ENCODE measurements at regions not wholly inside any gene's neighbourhood (a gene's known extent, or its start where the extent isn't known, plus 50 kb on each side); places are given as distances from the start of the nearest gene placed in this dataset.

- H3K9ac ChIP-seq (ENCODE audit: low read length) = no peak overlapping the region
- no peaks in the 10 kb centered on the region for H4K20me1 ChIP-seq (ENCODE audit: insufficient read depth)
- no peak overlapping the region for H3K4me2 ChIP-seq (ENCODE audit: low read length)
- H3K4me3 ChIP-seq (replicated peaks in 1 of 2; ENCODE audit: low read depth in 1 of 2, low read length in 2 of 2) = no peak overlapping the region
- ChIA-PET CTCF (interaction anchor here (1.0 to 1.7 kb wide), 3 partner anchors 137 to 673 kb away, joined by 3 to 8 read pairs (median 3); no protein-coding TSS in a partner anchor), RAD21 (ENCODE audit: low non-redundant PET in 1 of 2, low total read pairs in 2 of 2, uncharacterized antibody in 2 of 2, unreplicated experiment in 2 of 2) (no interaction called here), POLR2A (no interaction called here)
- ATAC-seq = no peak
- TF ChIP-seq EZH2 (IDR thresholded peaks at IDR 0.05) (no peak), POLR2AphosphoS5 (IDR thresholded peaks at IDR 0.05; ENCODE audit: low read depth, low read length) (no peak), SRF (IDR thresholded peaks at IDR 0.05; ENCODE audit: low read depth) (no peak), EZH2phosphoT487 (IDR thresholded peaks at IDR 0.05; ENCODE audit: borderline replicate concordance) (no peak), JUND (IDR thresholded peaks at IDR 0.05) (no peak), YY1 (IDR thresholded peaks at IDR 0.05; ENCODE audit: extremely low read depth, insufficient replicate concordance, low read depth, low read length) (no peak), ATF3 (IDR thresholded peaks at IDR 0.05) (no peak), ELF1 (IDR thresholded peaks at IDR 0.05; ENCODE audit: borderline replicate concordance, low read depth) (no peak), TCF7L2 (IDR thresholded peaks at IDR 0.05; ENCODE audit: borderline replicate concordance, extremely low read depth, insufficient read depth, insufficient read length) (no peak), CEBPB (IDR thresholded peaks at IDR 0.05; ENCODE audit: low read depth) (no peak), MAX (IDR thresholded peaks at IDR 0.05) (no peak), CTCF (IDR thresholded peaks at IDR 0.05 in 2 of 3, conservative IDR thresholded peaks at IDR 0.05 in 1 of 3; ENCODE audit: borderline replicate concordance in 1 of 3, insufficient read depth in 1 of 3, low read depth in 2 of 3, low read length in 2 of 3) (no peak), RAD21 (IDR thresholded peaks at IDR 0.05; ENCODE audit: low read depth) (no peak)
- TF ChIP-seq, protein P1, sequence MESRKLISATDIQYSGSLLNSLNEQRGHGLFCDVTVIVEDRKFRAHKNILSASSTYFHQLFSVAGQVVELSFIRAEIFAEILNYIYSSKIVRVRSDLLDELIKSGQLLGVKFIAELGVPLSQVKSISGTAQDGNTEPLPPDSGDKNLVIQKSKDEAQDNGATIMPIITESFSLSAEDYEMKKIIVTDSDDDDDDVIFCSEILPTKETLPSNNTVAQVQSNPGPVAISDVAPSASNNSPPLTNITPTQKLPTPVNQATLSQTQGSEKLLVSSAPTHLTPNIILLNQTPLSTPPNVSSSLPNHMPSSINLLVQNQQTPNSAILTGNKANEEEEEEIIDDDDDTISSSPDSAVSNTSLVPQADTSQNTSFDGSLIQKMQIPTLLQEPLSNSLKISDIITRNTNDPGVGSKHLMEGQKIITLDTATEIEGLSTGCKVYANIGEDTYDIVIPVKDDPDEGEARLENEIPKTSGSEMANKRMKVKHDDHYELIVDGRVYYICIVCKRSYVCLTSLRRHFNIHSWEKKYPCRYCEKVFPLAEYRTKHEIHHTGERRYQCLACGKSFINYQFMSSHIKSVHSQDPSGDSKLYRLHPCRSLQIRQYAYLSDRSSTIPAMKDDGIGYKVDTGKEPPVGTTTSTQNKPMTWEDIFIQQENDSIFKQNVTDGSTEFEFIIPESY (IDR thresholded peaks at IDR 0.05; ENCODE audit: extremely low read depth, insufficient replicate concordance, low read length) = no peak
- no peaks in the 10 kb centered on the region for H3K36me3 ChIP-seq (ENCODE audit: control insufficient read depth in 1 of 2, insufficient read depth in 2 of 2, low read length in 2 of 2)
- H3K79me2 ChIP-seq (ENCODE audit: insufficient read depth, low read length) = no peaks in the 10 kb centered on the region
- H3K9me3 ChIP-seq (ENCODE audit: control insufficient read depth in 1 of 2, insufficient read depth in 1 of 2, low read depth in 1 of 2, low read length in 2 of 2) = no peaks in the 10 kb centered on the region
- H3K4me1 ChIP-seq (ENCODE audit: control insufficient read depth in 1 of 2, insufficient read depth in 2 of 2, low read length in 2 of 2) = no peaks in the 10 kb centered on the region
- DNase-seq (ENCODE audit: low read depth, low spot score) = no peak
- no peak overlapping the region for H2AFZ ChIP-seq (ENCODE audit: low read depth, low read length, poor library complexity, severe bottlenecking)
- BruUV-seq (replicated peaks) = no TSS peak
- H3K9me2 ChIP-seq (ENCODE audit: insufficient read depth) = no peaks in the 10 kb centered on the region
- no peaks in the 10 kb centered on the region for H3K27me3 ChIP-seq (ENCODE audit: insufficient read depth, low read length)
- H3K27ac ChIP-seq (ENCODE audit: low read depth, low read length) = no peak overlapping the region
- intact Hi-C loops (cut with micrococcal nuclease) = loop anchor here (10.0 kb wide), 1 partner anchor 406 kb away; no protein-coding TSS in a partner anchor
Observed at GRCh38 chr11:87879118-87879517, 296.1 kb downstream of the RAB38 start.

Data from HCT116 (cell line).